ENCODE measurements at regions not wholly inside any gene's neighbourhood (a gene's known extent, or its start where the extent isn't known, plus 50 kb on each side); places are given as distances from the start of the nearest gene placed in this dataset.

DNA sequence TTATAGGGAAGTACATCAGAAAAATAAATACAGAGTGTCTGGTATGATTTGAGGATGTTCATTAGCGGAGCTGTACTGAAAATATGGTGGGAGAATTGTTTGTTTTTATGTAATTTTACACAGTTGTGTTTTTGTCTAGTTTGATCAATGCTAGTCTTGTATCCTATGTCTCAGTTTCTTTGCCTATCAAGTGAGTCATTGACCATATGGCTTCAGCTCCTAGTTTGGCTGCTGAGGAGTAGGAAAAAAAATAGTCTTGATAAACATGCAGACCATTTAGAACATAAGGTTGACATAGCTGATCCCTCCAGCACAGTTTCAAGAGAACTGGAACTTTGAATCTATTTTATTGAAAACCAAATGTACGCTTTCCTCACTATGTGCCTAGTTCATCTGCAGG lies 1292.1 kb upstream of the FLRT2 start:
- Histone ChIP-seq H3K27me3 (ENCODE audit: control insufficient read depth, insufficient read depth, low read length) (no peaks in the 10 kb centered on the region), H3K4me3 (ENCODE audit: low read depth, low read length) (no peak overlapping the region), H3K36me3 (ENCODE audit: control insufficient read depth, insufficient read depth, low read length) (no peaks in the 10 kb centered on the region)
- TF ChIP-seq, protein P1, sequence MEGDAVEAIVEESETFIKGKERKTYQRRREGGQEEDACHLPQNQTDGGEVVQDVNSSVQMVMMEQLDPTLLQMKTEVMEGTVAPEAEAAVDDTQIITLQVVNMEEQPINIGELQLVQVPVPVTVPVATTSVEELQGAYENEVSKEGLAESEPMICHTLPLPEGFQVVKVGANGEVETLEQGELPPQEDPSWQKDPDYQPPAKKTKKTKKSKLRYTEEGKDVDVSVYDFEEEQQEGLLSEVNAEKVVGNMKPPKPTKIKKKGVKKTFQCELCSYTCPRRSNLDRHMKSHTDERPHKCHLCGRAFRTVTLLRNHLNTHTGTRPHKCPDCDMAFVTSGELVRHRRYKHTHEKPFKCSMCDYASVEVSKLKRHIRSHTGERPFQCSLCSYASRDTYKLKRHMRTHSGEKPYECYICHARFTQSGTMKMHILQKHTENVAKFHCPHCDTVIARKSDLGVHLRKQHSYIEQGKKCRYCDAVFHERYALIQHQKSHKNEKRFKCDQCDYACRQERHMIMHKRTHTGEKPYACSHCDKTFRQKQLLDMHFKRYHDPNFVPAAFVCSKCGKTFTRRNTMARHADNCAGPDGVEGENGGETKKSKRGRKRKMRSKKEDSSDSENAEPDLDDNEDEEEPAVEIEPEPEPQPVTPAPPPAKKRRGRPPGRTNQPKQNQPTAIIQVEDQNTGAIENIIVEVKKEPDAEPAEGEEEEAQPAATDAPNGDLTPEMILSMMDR (IDR thresholded peaks at IDR 0.05; ENCODE audit: insufficient read depth, low read length, poor library complexity, severe bottlenecking), result no peak
- DNase-seq (ENCODE audit: low read depth), result no peak

DNA sequence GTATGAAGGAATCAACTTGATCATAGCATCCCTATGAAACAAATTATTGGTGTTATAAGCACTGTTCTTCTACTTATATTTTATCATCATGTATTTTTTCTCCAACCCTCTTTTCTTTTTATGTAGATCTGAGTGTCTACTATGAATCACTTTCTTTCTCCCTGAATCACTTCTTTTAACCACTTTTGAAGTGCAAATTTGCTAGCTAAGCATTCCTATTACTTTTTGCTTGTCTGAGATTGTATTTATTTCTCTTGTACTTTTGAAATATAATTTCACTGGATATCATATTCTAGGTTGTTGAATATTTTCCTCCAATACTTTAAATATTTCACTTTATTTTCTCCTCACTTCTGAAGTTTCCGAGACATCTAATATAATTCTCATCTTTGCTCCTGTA lies 1282.3 kb upstream of the FLRT2 start:
- Histone ChIP-seq H3K27me3 (ENCODE audit: control insufficient read depth, insufficient read depth, low read length) (no peaks in the 10 kb centered on the region), H3K4me3 (ENCODE audit: low read depth, low read length) (no peak overlapping the region), H3K36me3 (ENCODE audit: control insufficient read depth, insufficient read depth, low read length) (no peaks in the 10 kb centered on the region)
- TF ChIP-seq, protein P1 (IDR thresholded peaks at IDR 0.05; ENCODE audit: insufficient read depth, low read length, poor library complexity, severe bottlenecking), result no peak
- no peak for DNase-seq (ENCODE audit: low read depth)

- H3K4me3 ChIP-seq (ENCODE audit: low read depth, low read length), result no peak overlapping the region
- DNase-seq (ENCODE audit: low read depth), result no peak
- TF ChIP-seq, protein P1 (IDR thresholded peaks at IDR 0.05; ENCODE audit: insufficient read depth, low read length, poor library complexity, severe bottlenecking), result no peak
Observed at GRCh38 chr14:84250893-84251292, 1279.1 kb upstream of the FLRT2 start.

DNA sequence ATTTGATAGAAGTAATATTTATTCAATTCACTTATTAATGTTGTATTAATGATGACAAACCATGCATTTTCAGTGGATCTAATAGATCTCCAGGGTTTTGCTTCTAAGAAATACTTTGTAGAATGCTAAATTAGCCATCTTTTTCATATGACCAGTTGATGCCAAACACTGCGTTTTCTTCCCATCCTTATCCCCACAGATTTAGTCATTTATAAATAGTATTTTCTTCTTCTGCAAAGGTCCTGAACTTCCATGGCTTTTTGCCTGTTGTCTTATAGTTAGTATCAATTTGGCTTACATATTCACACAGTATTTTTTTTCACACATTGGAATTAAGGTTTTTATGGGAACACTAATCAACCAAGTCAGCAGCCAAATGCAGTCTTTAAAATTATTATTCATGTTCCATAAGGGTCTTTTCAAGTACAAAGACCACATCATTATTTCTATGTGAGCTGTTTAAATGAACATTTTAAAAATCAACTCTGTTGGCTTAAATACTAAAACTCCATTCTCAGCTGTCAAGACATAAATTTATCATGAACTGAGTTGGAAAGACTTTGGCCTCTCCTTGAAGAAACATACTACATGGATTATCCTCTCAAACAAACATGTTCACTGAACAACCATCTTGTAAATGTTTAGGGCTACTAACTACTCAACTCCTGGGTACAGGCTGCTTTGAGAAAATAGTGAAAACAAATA lies 1278.4 kb upstream of the FLRT2 start:
- H3K27me3 ChIP-seq (ENCODE audit: control insufficient read depth, insufficient read depth, low read length), result no peaks in the 10 kb centered on the region
- DNase-seq (ENCODE audit: low read depth), result no peak
- TF ChIP-seq, protein P1 (IDR thresholded peaks at IDR 0.05; ENCODE audit: insufficient read depth, low read length, poor library complexity, severe bottlenecking), result no peak
- no peak overlapping the region for H3K4me3 ChIP-seq (ENCODE audit: low read depth, low read length)
- no peaks in the 10 kb centered on the region for H3K36me3 ChIP-seq (ENCODE audit: control insufficient read depth, insufficient read depth, low read length)

More at GRCh38 chr14:84250893-84251292, 1279.1 kb upstream of the FLRT2 start:
- H3K27me3 ChIP-seq (ENCODE audit: control insufficient read depth, insufficient read depth, low read length), result no peaks in the 10 kb centered on the region
- H3K36me3 ChIP-seq (ENCODE audit: control insufficient read depth, insufficient read depth, low read length), result no peaks in the 10 kb centered on the region

DNA sequence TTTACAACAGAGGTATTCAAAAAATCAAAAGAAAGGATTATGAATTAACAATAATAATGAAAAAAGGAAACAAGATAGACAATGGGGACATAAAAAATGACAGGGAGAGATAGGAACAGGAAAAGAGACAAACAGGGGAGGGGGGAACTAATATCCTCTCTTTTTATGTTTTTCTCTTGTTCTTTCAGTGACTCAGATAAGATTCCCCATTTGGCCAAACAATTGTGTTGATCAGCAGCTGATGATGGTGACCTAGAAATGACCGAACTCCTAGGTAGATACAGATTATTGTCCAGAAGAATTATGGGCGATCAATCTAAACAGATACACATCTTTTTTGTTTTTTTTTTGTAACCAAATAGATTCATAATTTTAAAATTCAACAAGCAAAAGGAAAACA lies 1277.2 kb upstream of the FLRT2 start:
- Histone ChIP-seq H3K36me3 (ENCODE audit: control insufficient read depth, insufficient read depth, low read length) (no peaks in the 10 kb centered on the region), H3K27me3 (ENCODE audit: control insufficient read depth, insufficient read depth, low read length) (no peaks in the 10 kb centered on the region), H3K4me3 (ENCODE audit: low read depth, low read length) (no peak overlapping the region)
- TF ChIP-seq, protein P1 (IDR thresholded peaks at IDR 0.05; ENCODE audit: insufficient read depth, low read length, poor library complexity, severe bottlenecking), result no peak
- no peak for DNase-seq (ENCODE audit: low read depth)

- DNase-seq (ENCODE audit: low read depth), result no peak
- TF ChIP-seq, protein P1 (IDR thresholded peaks at IDR 0.05; ENCODE audit: insufficient read depth, low read length, poor library complexity, severe bottlenecking), result no peak
- Histone ChIP-seq H3K27me3 (ENCODE audit: control insufficient read depth, insufficient read depth, low read length) (no peaks in the 10 kb centered on the region), H3K36me3 (ENCODE audit: control insufficient read depth, insufficient read depth, low read length) (no peaks in the 10 kb centered on the region), H3K4me3 (ENCODE audit: low read depth, low read length) (no peak overlapping the region)
Observed at GRCh38 chr14:84253326-84253725, 1276.6 kb upstream of the FLRT2 start.

All from kidney epithelial cell (primary cell).